HG02610 (cell line): ENCODE measurements at regions not wholly inside any gene's neighbourhood (a gene's known extent, or its start where the extent isn't known, plus 50 kb on each side); places are given as distances from the start of the nearest gene placed in this dataset.
"Not testable (repeated sequence)": the region's sequence is repeated elsewhere in the genome, so short reads cannot be mapped to it uniquely, and the experiment has no call there.

Source experiments
- ATAC-seq: cut with Tn5 transposase; IDR thresholded peaks from one replicate; pipeline ENCODE4 v1.9.1; 2021; ENCODE audit warnings: mild to moderate bottlenecking, moderate library complexity; ENCODE audit not compliant: unreplicated experiment

DNA sequence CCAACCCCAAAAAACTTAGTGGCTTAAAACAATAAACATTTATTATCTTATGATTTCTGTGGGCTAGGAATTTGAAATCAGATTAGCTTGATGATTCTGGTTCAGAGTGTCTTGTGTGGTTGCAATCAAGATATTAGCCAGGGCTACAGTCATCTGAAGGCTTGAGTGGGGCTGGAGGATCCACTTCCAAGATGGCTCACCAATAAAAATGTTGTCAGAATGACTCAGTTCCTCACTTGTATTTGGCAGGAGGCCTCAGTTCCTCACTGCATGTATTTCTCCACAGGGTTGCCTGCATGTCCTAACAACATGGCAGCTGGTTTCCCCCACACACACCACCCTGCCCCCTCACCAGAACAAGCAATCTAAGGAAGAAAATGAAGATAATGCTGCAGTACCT lies 98.2 kb upstream of the NIPBL start:
- ATAC-seq = no peak

GRCh38 chr5:36782612-36783011 lies 94.0 kb upstream of the NIPBL start:
- not testable (repeated sequence) for ATAC-seq

DNA sequence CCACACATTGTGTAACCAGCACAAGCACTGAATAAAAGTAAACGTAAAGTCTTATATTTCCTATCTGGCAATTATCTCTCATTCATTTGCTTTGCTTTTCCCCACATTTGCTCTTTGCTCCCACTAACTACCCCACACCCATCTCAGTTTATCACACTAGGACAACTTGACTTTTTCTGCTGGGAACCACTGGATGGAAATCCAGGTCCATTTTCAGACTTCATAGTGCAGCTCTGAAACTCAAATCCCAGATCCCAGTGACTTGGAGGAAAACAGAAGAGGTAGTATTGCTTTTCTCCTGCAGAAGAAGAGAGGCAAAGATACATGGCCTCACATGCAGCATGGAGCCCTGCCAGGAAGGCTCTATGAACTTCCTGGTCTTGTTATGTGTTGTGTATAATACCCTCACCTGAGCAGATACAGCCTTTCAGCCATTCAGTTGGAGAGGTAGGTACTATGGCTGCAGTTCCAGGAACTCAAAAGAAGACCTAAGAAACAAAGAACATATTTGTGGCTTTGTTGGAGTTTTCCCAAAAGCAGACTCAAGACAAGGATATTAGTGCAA lies 90.0 kb upstream of the NIPBL start:
- no peak for ATAC-seq

DNA sequence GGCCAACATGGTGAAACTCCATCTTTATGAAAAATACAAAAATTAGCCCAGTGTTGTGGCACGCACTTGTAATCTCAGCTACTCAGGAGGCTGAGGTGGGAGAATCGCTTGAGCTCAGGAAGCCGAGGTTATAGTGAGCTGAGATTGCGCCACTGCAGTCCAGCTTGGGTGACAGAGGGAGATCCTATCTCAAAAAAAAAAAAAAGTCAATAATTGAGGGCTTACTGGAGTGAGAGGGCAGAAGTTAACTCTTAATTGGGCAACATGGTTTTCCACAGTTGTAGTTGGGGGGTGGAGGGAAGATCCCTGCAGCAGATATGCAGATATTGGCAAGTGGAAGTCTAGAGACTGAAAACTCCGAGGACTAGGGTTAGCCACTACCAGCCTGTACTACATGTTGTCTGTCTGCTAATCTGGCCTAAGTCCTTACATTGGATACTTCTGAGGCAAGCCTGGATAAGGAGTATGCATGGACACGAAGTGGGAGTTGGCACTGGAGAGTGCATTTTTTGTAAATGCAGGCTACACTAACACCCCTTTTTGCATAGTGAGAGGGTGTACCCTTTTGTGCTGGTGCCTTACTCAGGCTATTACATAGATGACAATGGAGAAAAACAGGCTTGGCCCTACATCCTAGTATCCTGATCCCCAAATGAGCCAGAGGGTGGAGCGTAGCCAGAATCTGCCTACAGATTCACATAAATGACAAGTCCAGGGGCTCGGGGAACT lies 89.0 kb upstream of the NIPBL start:
- ATAC-seq = no peak

DNA sequence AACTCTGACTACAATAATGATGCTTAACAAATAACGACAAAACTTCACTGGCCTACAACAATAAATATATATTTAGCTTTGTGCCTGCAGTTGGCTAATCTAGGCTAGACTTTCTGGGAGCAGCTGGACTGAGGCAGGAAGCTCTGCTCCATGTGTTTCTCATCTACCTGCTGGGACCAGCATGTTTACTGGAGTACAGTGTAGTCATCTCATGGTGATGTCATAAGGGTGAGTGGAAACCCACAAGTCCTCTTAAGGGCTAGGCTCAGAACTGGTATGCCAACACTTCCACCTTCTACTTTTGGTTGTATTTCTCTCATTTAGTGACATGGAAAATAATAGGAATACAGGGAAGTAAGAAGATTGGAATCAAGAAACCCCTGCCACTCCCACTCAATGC lies 85.7 kb upstream of the NIPBL start:
- ATAC-seq = no peak

- ATAC-seq = no peak
These were observed 83.9 kb upstream of the NIPBL start for GRCh38 chr5:36792560-36793180.

- ATAC-seq = no peak
These were observed 81.2 kb upstream of the NIPBL start for GRCh38 chr5:36795366-36795765.

DNA sequence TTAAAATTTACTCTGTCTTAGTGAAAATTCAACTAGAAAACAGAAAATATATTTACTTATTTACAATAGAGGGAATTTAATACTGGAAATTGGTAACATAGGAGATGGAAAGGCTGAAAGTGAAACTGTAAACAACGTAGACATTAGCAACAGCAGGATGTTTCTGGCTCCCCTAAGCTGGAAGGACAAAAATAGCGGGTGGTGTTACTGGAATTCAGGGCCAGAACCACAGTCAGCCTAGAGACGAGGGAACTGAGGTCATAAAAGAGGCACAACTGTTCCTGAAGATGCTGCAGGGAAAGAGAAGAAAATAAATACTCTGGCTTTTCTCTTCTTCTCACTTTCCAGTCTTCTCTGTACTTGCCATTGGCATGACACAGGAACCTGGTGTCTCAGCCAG lies 80.4 kb upstream of the NIPBL start:
- ATAC-seq = no peak

DNA sequence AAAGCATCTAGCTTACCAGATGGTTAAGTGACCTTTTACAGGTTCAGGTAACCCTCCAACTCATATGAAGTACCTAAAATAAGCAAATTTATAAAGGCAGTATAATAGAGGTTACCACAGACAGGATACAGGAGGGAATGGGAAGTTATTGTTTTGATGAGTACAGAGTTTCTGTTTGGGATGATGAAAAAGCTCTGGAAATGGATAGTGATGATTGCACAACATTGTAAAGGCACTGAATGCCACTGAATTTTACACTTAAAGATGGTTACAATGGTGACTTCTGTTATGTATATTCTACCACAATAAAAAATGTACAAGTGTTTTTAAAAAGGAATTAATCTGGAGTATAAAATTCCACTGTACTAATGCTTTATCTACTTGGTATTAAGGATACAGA lies 75.0 kb upstream of the NIPBL start:
- ATAC-seq = no peak

- ATAC-seq = no peak
These were observed 74.4 kb upstream of the NIPBL start for GRCh38 chr5:36802187-36802586.

- ATAC-seq = not testable (repeated sequence)
These were observed 63.3 kb upstream of the NIPBL start for GRCh38 chr5:36813249-36813648.

GRCh38 chr5:36815871-36816270 lies 60.7 kb upstream of the NIPBL start:
- no peak for ATAC-seq

GRCh38 chr5:36820900-36821299 lies 55.7 kb upstream of the NIPBL start:
- no peak for ATAC-seq

DNA sequence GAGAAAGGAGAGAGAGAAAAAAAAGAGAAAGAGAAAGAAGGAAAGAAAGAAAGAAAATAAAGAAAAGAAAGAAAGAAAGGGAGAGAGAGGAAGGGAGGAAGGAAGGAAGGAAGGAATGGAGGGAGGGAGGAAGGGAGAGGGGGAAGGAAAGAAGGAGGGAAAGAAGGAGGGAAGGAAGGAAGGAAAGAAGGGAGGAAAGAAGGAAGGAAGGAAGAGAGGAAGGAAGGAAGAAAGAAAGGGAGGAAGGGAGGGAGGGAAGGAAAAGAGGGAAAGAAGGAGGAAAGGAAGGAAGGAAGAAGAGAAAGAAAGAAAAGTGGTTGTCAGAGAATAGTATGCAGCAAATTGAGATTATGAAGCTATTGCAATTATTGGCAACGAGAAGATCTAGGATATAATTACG lies 49.9 kb upstream of the NIPBL start:
- no peak for ATAC-seq
